ENCODE measurements at regions not wholly inside any gene's neighbourhood (a gene's known extent, or its start where the extent isn't known, plus 50 kb on each side); places are given as distances from the start of the nearest gene placed in this dataset.

- no peaks in the 10 kb centered on the region for H3K36me3 ChIP-seq
- DNase-seq: no peak
- TF ChIP-seq CTCF (IDR thresholded peaks at IDR 0.05; ENCODE audit: low read depth, low read length): no peak
Observed at GRCh38 chr10:10471758-10472157, 545.9 kb upstream of the CELF2 start.

GRCh38 chr10:10475812-10476211 is 541.9 kb upstream of the CELF2 start:
- Histone ChIP-seq H3K4me1 (no peaks in the 10 kb centered on the region), H3K36me3 (no peaks in the 10 kb centered on the region), H3K27me3 (no peaks in the 10 kb centered on the region), H3K9me3 (no peaks in the 10 kb centered on the region), H3K4me3 (ENCODE audit: low read depth, low read length) (no peak overlapping the region)
- no peak for DNase-seq
- TF ChIP-seq CTCF (IDR thresholded peaks at IDR 0.05; ENCODE audit: low read depth, low read length): no peak

More at GRCh38 chr10:10471758-10472157, 545.9 kb upstream of the CELF2 start:
- H3K4me3 ChIP-seq (ENCODE audit: low read depth, low read length): no peak overlapping the region
- H3K9me3 ChIP-seq: no peaks in the 10 kb centered on the region
- no peaks in the 10 kb centered on the region for H3K4me1 ChIP-seq
- H3K27me3 ChIP-seq: no peaks in the 10 kb centered on the region

- Histone ChIP-seq H3K4me1 (no peaks in the 10 kb centered on the region), H3K4me3 (ENCODE audit: low read depth, low read length) (no peak overlapping the region), H3K27me3 (no peaks in the 10 kb centered on the region), H3K9me3 (no peaks in the 10 kb centered on the region), H3K36me3 (no peaks in the 10 kb centered on the region)
- TF ChIP-seq CTCF (IDR thresholded peaks at IDR 0.05; ENCODE audit: low read depth, low read length): no peak
- DNase-seq: no peak
Observed at GRCh38 chr10:10477844-10478243, 539.8 kb upstream of the CELF2 start.

- H3K36me3 ChIP-seq: no peaks in the 10 kb centered on the region
- H3K4me3 ChIP-seq (ENCODE audit: low read depth, low read length): no peak overlapping the region
- no peaks in the 10 kb centered on the region for H3K4me1 ChIP-seq
- no peaks in the 10 kb centered on the region for H3K9me3 ChIP-seq
- no peaks in the 10 kb centered on the region for H3K27me3 ChIP-seq
- no peak for DNase-seq
- no peak for TF ChIP-seq CTCF (IDR thresholded peaks at IDR 0.05; ENCODE audit: low read depth, low read length)
Observed at GRCh38 chr10:10479465-10479864, 538.2 kb upstream of the CELF2 start.

GRCh38 chr10:10482613-10483012 is 535.1 kb upstream of the CELF2 start:
- Histone ChIP-seq H3K4me3 (ENCODE audit: low read depth, low read length) (no peak overlapping the region), H3K36me3 (no peaks in the 10 kb centered on the region), H3K27me3 (no peaks in the 10 kb centered on the region), H3K9me3 (no peaks in the 10 kb centered on the region), H3K4me1 (no peaks in the 10 kb centered on the region)
- no peak for TF ChIP-seq CTCF (IDR thresholded peaks at IDR 0.05; ENCODE audit: low read depth, low read length)
- no peak for DNase-seq

GRCh38 chr10:10489076-10489475 is 528.6 kb upstream of the CELF2 start:
- no peaks in the 10 kb centered on the region for H3K9me3 ChIP-seq
- H3K4me1 ChIP-seq: no peaks in the 10 kb centered on the region
- H3K27me3 ChIP-seq: no peaks in the 10 kb centered on the region
- H3K36me3 ChIP-seq: no peaks in the 10 kb centered on the region
- H3K4me3 ChIP-seq (ENCODE audit: low read depth, low read length): no peak overlapping the region
- TF ChIP-seq CTCF (IDR thresholded peaks at IDR 0.05; ENCODE audit: low read depth, low read length): no peak
- DNase-seq: no peak
